HuH-7 (cell line): ENCODE measurements at regions not wholly inside any gene's neighbourhood (a gene's known extent, or its start where the extent isn't known, plus 50 kb on each side); places are given as distances from the start of the nearest gene placed in this dataset.
A peak's percentile ranks its signal among the peaks of the same experiment; 100 is the strongest.
"Not testable (repeated sequence)": the region's sequence is repeated elsewhere in the genome, so short reads cannot be mapped to it uniquely, and the experiment has no call there.

Source experiments
- DNase-seq: peaks from one replicate; pipeline ENCODE4 v3.0.0; 2011; ENCODE audit warnings: low spot score

DNA sequence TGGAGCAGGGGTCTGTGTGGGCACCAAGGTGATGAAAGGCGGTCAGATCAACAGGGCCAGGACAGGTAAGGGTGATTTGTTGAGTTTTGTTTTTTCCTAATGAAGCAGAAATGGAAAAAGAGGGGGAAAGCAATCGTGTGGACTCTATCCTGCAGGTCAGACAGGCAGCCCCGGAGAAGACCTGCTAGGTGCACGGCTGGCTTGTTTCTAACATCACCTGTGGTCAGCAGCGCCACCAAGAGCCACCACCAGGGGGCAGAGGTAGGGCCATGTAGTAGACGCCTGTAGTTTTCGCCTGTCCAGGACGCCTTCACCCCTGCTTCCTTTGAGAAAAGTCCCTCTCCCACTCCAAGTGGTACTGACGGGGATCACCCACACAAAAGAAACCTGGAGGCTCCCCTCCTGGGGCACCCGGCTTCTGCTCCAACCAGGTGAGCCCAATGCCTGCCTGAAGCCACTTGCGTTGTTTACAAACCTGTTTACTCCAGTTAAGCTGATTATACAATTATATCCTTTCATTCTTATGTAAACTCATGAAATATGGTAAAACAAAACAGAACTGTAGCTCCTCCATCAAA lies 54.2 kb upstream of the SEC14L1 start:
- peak; percentile 78 for DNase-seq

- no peak for DNase-seq
Measured at GRCh38 chr17:77087650-77088454, 52.9 kb upstream of the SEC14L1 start.

DNA sequence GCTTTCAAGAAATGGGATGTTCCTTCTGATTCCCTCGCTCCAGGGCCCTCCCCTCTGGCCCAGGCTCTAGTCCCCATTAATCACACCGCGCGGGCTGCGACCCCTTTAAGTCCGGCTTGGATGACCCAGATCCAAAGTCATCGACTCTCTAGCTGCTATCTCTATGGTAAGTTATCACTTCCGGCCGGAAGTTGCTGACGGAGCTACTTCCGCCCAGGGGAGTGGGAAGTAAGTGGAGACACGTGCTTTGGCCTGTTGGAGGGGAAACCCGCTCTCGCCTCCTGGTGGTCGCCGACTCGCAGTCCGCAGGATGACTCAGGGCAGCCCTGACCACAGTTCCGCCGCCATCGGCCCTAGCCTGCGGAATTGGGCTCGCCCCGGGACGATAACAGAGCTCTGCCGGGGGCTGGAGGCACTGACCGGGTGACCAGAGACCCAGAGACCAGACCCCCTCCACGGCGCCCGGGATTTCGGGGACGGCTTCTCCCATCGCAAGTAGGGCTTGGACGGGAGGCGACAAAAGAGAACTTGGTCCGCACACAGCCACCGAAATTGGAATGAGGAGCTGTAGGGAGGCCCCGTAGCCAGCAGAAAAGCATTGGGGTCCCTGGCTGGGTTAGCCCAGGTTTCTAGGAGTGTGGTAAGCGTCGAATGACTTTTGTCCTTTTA lies 52.2 kb upstream of the SEC14L1 start:
- peak; percentile 64 for DNase-seq

GRCh38 chr17:77089124-77089490 lies 51.7 kb upstream of the SEC14L1 start:
- DNase-seq: no peak

GRCh38 chr17:77089949-77090348 lies 50.8 kb upstream of the SEC14L1 start:
- not testable (repeated sequence) for DNase-seq

GRCh38 chr17:77090476-77090875 lies 50.3 kb upstream of the SEC14L1 start:
- no peak for DNase-seq
